Stimulated activated naive CD8-positive, alpha-beta T cell treated with anti-CD3 and anti-CD28 coated beads, Interleukin-15, Interleukin-2, amounts not matched to agents 100 ng/mL and 50 ng/mL, for 24 hours (primary cell): ENCODE measurements at regions not wholly inside any gene's neighbourhood (a gene's known extent, or its start where the extent isn't known, plus 50 kb on each side); places are given as distances from the start of the nearest gene placed in this dataset.

Source experiments
- H3K27ac Mint-ChIP-seq: one replicate; pipeline ENCODE4 v1.8.0; 2021; ENCODE audit warnings: mild to moderate bottlenecking, mixed read lengths
- H3K27me3 Mint-ChIP-seq: one replicate; pipeline ENCODE4 v1.8.0; 2021; ENCODE audit warnings: mixed read lengths
- H3K36me3 Mint-ChIP-seq: one replicate; pipeline ENCODE4 v1.8.0; 2021; ENCODE audit warnings: low read depth, mixed read lengths
- H3K4me1 Mint-ChIP-seq: one replicate; pipeline ENCODE4 v1.8.0; 2021; ENCODE audit warnings: low read depth, mixed read lengths
- H3K4me3 Mint-ChIP-seq: one replicate; pipeline ENCODE4 v1.8.0; 2021; ENCODE audit warnings: mild to moderate bottlenecking, mixed read lengths
- H3K9me3 Mint-ChIP-seq: one replicate; pipeline ENCODE4 v1.8.0; 2021; ENCODE audit warnings: mixed read lengths

DNA sequence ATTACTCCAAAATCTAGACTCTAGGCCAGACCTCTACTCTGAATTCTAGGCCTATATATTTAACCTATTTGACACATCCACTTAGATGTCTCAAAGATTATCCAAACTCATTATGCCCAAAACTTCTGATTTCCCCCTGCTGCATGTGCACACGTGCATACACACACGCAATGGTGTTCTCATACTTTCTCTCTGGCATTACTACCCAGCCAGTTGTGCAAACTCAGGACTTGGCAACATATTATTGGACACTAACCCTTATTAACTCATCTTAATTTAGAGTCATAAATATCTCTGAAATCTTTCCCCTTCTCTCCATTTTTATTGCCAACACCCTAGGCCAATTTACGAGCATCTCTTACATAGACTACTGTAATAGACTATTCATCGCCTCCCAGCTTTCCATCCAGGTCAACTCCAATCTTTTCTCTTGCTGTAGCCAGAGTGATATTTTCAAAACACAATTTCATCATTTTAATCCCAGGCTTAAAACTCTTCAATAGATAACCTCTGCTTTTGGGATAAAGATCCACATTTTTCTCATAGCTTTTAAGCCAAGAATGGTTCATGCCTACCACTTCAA, 141.2 kb upstream of the VLDLR start:
- Mint-ChIP-seq H3K9me3 (no peaks in the 10 kb centered on the region), H3K4me1 (no peaks in the 10 kb centered on the region), H3K27me3 (peaks cover 5% of the 10 kb centered on the region)

GRCh38 chr9:2481216-2481615, 140.4 kb upstream of the VLDLR start:
- no peaks in the 10 kb centered on the region for H3K9me3 Mint-ChIP-seq
- peaks cover 7% of the 10 kb centered on the region for H3K27me3 Mint-ChIP-seq
- H3K27ac Mint-ChIP-seq, result no peak overlapping the region
- no peaks in the 10 kb centered on the region for H3K36me3 Mint-ChIP-seq
- H3K4me1 Mint-ChIP-seq, result no peaks in the 10 kb centered on the region
- no peak overlapping the region for H3K4me3 Mint-ChIP-seq

More for the DNA sequence above, 141.2 kb upstream of the VLDLR start:
- Mint-ChIP-seq H3K4me3 (no peak overlapping the region), H3K27ac (no peak overlapping the region), H3K36me3 (no peaks in the 10 kb centered on the region)

DNA sequence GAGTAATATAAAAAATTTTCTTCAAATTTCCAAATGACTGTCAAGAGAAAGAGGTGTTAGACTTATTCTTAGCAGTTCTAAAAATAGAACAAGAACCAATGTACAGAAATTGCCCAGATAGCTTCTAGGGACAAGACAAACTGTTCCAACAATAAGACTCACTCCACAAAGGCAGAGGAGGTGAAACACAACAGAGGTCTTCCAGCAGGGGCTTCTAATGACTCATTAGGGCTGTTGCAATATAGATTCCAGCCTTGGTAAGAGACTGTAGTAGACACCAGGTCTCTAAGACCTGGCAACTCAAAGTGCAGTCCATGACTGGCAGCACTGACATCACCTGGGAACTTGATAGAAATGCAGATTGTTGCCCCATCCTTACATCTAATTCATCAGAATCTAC, 134.6 kb upstream of the VLDLR start:
- Mint-ChIP-seq H3K9me3 (no peaks in the 10 kb centered on the region), H3K27ac (no peak overlapping the region), H3K36me3 (no peaks in the 10 kb centered on the region), H3K4me3 (no peak overlapping the region), H3K4me1 (no peaks in the 10 kb centered on the region), H3K27me3 (peaks cover 13% of the 10 kb centered on the region)

GRCh38 chr9:2489838-2490314, 131.7 kb upstream of the VLDLR start:
- H3K27me3 Mint-ChIP-seq, result peaks cover 17% of the 10 kb centered on the region
- no peak overlapping the region for H3K4me3 Mint-ChIP-seq
- no peak overlapping the region for H3K27ac Mint-ChIP-seq
- H3K36me3 Mint-ChIP-seq, result no peaks in the 10 kb centered on the region
- H3K4me1 Mint-ChIP-seq, result no peaks in the 10 kb centered on the region
- no peaks in the 10 kb centered on the region for H3K9me3 Mint-ChIP-seq

- no peak overlapping the region for H3K27ac Mint-ChIP-seq
- no peaks in the 10 kb centered on the region for H3K36me3 Mint-ChIP-seq
- no peak overlapping the region for H3K4me3 Mint-ChIP-seq
- H3K4me1 Mint-ChIP-seq, result no peaks in the 10 kb centered on the region
- H3K27me3 Mint-ChIP-seq, result peaks cover 14% of the 10 kb centered on the region
- H3K9me3 Mint-ChIP-seq, result no peaks in the 10 kb centered on the region
Observed at GRCh38 chr9:2492161-2492560, 129.4 kb upstream of the VLDLR start.

- Mint-ChIP-seq H3K27me3 (peaks cover 14% of the 10 kb centered on the region), H3K4me1 (no peaks in the 10 kb centered on the region), H3K27ac (no peak overlapping the region), H3K36me3 (no peaks in the 10 kb centered on the region), H3K4me3 (no peak overlapping the region), H3K9me3 (no peaks in the 10 kb centered on the region)
Observed at GRCh38 chr9:2493109-2493508, 128.5 kb upstream of the VLDLR start.

- no peak overlapping the region for H3K4me3 Mint-ChIP-seq
- H3K27me3 Mint-ChIP-seq, result peaks cover 14% of the 10 kb centered on the region
- H3K36me3 Mint-ChIP-seq, result no peaks in the 10 kb centered on the region
- H3K9me3 Mint-ChIP-seq, result no peaks in the 10 kb centered on the region
- no peak overlapping the region for H3K27ac Mint-ChIP-seq
- no peaks in the 10 kb centered on the region for H3K4me1 Mint-ChIP-seq
Observed at GRCh38 chr9:2493529-2493928, 128.1 kb upstream of the VLDLR start.

- Mint-ChIP-seq H3K4me1 (no peaks in the 10 kb centered on the region), H3K27ac (no peak overlapping the region), H3K9me3 (no peaks in the 10 kb centered on the region), H3K36me3 (no peaks in the 10 kb centered on the region), H3K4me3 (no peak overlapping the region), H3K27me3 (peaks cover 14% of the 10 kb centered on the region)
Observed at GRCh38 chr9:2494562-2494961, 127.0 kb upstream of the VLDLR start.

- no peaks in the 10 kb centered on the region for H3K36me3 Mint-ChIP-seq
- H3K27me3 Mint-ChIP-seq, result peaks cover 8% of the 10 kb centered on the region
- H3K27ac Mint-ChIP-seq, result no peak overlapping the region
- no peak overlapping the region for H3K4me3 Mint-ChIP-seq
- no peaks in the 10 kb centered on the region for H3K9me3 Mint-ChIP-seq
- no peaks in the 10 kb centered on the region for H3K4me1 Mint-ChIP-seq
Observed at GRCh38 chr9:2495221-2496005, 126.2 kb upstream of the VLDLR start.

DNA sequence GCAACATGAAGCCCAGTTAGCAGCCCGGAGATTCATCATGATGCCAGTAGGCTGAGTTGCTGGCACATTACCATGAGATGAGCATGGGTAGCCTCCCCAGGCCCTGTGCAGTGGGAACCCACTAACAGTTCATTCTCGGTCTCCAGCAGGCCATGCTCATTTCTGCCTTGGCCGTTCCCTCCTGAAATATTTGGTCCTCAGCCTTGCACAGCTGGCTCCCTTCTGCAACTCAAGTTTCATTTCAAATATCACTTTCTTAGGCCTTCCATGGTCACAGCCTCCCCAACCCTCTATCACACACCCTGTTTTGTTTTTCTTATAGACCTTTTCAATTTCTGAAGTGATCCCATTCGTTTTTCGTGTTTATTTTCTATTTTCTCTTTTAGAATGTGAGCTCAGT, 125.4 kb upstream of the VLDLR start:
- no peak overlapping the region for H3K4me3 Mint-ChIP-seq
- peaks cover 11% of the 10 kb centered on the region for H3K27me3 Mint-ChIP-seq
- H3K36me3 Mint-ChIP-seq, result no peaks in the 10 kb centered on the region
- no peaks in the 10 kb centered on the region for H3K9me3 Mint-ChIP-seq
- no peak overlapping the region for H3K27ac Mint-ChIP-seq
- H3K4me1 Mint-ChIP-seq, result no peaks in the 10 kb centered on the region

DNA sequence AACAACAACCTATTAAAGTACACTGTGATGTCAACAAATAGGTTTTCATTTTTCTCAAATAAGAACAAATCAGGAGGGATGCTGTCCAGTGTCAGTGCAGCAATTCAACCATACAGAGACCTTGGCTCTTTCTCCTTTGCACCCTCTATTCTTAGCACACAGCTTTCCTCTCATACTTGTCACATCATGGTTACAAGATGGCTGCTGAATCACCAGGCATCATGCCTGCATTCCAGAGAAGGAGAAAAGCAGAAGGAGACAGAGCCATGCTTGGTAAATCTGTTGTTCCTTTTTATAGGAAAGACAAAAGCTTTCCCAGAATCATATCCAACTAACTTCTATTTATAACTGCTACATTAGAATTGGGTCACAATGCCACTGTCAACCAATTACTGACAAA, 124.7 kb upstream of the VLDLR start:
- Mint-ChIP-seq H3K27me3 (peaks cover 9% of the 10 kb centered on the region), H3K9me3 (no peaks in the 10 kb centered on the region), H3K27ac (no peak overlapping the region), H3K4me1 (no peaks in the 10 kb centered on the region), H3K4me3 (no peak overlapping the region), H3K36me3 (no peaks in the 10 kb centered on the region)

DNA sequence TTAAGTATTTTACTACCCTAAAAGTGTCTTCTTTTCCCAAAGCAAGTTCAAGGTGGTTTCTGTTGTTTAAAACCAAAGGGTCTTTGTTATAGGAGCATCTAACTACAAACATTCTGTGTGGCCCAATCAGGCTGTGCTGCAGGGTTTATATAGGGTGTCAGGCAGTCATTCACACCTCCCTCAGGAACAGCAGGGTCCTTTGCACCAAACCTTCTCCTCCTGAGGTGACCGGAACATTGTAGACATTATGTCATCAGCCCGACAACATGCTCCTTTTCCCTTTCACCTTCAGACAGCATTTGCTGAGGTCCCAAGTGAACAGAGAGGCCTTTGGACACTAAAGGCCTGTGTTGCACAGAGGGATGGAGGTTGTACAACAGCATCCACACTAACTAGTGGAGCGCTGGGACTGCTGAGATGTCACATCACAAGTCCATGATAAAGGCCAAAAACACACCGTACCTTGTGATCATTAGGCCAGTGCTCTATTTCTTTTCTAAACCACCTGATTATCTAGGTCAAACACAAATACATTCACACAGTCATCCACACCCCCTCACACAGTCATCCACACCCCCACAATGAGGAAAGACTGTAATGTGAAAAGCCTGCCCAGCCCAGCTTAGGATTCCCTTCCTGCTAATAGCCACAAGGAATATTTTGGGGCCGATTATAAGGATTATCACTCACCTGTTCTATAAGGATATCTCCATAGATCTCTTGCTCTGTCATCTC, 123.8 kb upstream of the VLDLR start:
- no peak overlapping the region for H3K27ac Mint-ChIP-seq
- H3K27me3 Mint-ChIP-seq, result peaks cover 9% of the 10 kb centered on the region
- H3K4me3 Mint-ChIP-seq, result no peak overlapping the region
- H3K36me3 Mint-ChIP-seq, result no peaks in the 10 kb centered on the region
- no peaks in the 10 kb centered on the region for H3K4me1 Mint-ChIP-seq
- no peaks in the 10 kb centered on the region for H3K9me3 Mint-ChIP-seq

- no peak overlapping the region for H3K4me3 Mint-ChIP-seq
- H3K27me3 Mint-ChIP-seq, result peaks cover 5% of the 10 kb centered on the region
- no peak overlapping the region for H3K27ac Mint-ChIP-seq
- H3K4me1 Mint-ChIP-seq, result no peaks in the 10 kb centered on the region
- H3K9me3 Mint-ChIP-seq, result no peaks in the 10 kb centered on the region
- H3K36me3 Mint-ChIP-seq, result no peaks in the 10 kb centered on the region
Observed at GRCh38 chr9:2502210-2502609, 119.4 kb upstream of the VLDLR start.

DNA sequence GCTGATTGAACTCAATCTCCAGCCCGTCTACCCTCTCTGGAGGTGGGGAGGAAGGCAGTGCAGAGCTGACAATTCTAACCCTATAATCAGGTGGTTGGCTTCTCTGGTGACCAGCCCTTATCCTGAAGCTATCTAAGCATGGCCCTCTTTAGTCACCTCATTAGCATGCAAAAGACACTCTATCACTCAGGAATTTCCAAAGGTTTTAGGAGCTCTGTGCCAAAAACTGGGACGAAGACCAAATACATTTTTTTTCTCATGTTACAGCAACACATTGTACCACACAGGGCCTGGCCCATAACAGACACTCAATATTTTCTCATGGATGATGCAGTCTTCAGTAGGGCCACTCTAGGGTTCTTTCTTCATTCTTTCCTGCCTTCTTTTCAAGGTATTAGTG, 118.8 kb upstream of the VLDLR start:
- H3K36me3 Mint-ChIP-seq, result no peaks in the 10 kb centered on the region
- no peaks in the 10 kb centered on the region for H3K9me3 Mint-ChIP-seq
- H3K27me3 Mint-ChIP-seq, result peaks cover 5% of the 10 kb centered on the region
- no peak overlapping the region for H3K27ac Mint-ChIP-seq
- no peaks in the 10 kb centered on the region for H3K4me1 Mint-ChIP-seq
- H3K4me3 Mint-ChIP-seq, result no peak overlapping the region

- no peaks in the 10 kb centered on the region for H3K36me3 Mint-ChIP-seq
- no peak overlapping the region for H3K27ac Mint-ChIP-seq
- H3K4me3 Mint-ChIP-seq, result no peak overlapping the region
- H3K4me1 Mint-ChIP-seq, result no peaks in the 10 kb centered on the region
- peaks cover 7% of the 10 kb centered on the region for H3K9me3 Mint-ChIP-seq
- no peaks in the 10 kb centered on the region for H3K27me3 Mint-ChIP-seq
Observed at GRCh38 chr9:2506321-2506720, 115.3 kb upstream of the VLDLR start.
